ENCODE measurements at regions not wholly inside any gene's neighbourhood (a gene's known extent, or its start where the extent isn't known, plus 50 kb on each side); places are given as distances from the start of the nearest gene placed in this dataset.

DNA sequence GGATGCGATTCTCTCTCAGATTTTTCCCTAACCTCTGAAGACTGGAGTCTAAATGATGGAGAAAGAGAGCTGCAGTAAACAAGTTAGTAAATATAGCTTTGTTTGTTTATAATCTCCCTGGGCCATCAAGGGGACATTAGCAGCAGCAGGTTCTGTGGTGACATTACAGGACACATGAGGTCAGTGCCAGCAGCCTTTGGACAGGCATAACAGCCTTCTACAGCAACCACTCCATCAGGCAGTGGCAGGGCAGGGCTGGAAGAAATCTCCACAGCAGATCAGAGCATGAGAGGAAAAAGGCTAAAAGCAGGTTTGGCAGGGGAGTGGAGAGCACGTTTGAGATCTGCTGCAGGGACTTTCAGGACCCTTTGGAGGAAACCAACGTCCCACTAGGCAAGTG lies 127.6 kb upstream of the ACP3 start:
- Histone ChIP-seq H3K36me3 (ENCODE audit: control insufficient read depth, low read depth, low read length) (no peaks in the 10 kb centered on the region), H3K4me1 (ENCODE audit: control insufficient read depth, low read depth, low read length) (no peaks in the 10 kb centered on the region), H3K4me3 (ENCODE audit: low read length) (no peak overlapping the region), H3K27ac (ENCODE audit: low read length) (no peak overlapping the region), H3K9ac (ENCODE audit: low read length) (no peak overlapping the region), H3K9me3 (ENCODE audit: control insufficient read depth, low read depth, low read length) (no peaks in the 10 kb centered on the region), H3K27me3 (ENCODE audit: control insufficient read depth, insufficient read depth, low read length) (no peaks in the 10 kb centered on the region)

DNA sequence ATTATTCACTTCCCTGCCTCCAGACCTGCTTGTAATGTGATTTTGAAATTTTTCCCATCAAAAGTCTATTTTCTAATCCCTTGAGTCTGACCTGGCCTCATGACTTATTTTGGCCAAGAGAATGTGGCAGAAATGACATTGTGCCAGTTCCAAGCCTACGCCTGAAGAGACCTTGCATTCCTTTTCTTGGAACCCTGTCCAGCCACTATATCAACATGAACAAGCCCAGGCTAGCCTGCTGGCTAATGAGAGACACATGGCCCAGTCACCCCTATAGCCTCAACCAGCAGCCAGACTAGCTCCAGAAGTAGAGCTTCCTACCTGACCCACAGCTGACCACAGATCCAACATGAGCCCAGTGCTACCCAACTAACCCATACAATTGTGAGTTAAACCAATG lies 121.1 kb upstream of the ACP3 start:
- H3K36me3 ChIP-seq (ENCODE audit: control insufficient read depth, low read depth, low read length) = no peaks in the 10 kb centered on the region
- no peaks in the 10 kb centered on the region for H3K27me3 ChIP-seq (ENCODE audit: control insufficient read depth, insufficient read depth, low read length)
- no peaks in the 10 kb centered on the region for H3K4me1 ChIP-seq (ENCODE audit: control insufficient read depth, low read depth, low read length)
- no peak overlapping the region for H3K27ac ChIP-seq (ENCODE audit: low read length)
- no peak overlapping the region for H3K4me3 ChIP-seq (ENCODE audit: low read length)
- no peak overlapping the region for H3K9ac ChIP-seq (ENCODE audit: low read length)
- no peaks in the 10 kb centered on the region for H3K9me3 ChIP-seq (ENCODE audit: control insufficient read depth, low read depth, low read length)

DNA sequence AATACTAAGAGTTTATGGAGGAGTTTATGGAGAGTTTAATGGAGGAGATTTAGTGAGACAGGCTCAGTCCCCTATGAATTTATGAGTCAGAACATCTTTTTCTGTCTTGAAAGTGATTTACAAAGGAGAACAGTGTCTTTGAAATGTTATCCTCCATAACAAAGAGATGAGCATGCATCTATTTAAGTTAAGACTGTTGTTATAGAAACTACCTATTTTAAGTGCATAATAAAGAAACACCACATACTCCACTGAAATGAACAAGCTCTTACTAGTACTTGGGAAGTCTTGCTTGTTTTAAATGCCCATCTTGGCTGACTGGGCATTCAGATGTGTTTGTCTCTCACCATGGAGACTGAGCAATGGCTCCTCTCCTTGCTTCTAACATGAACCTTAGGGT lies 118.7 kb upstream of the ACP3 start:
- H3K4me1 ChIP-seq (ENCODE audit: control insufficient read depth, low read depth, low read length) = no peaks in the 10 kb centered on the region
- no peak overlapping the region for H3K27ac ChIP-seq (ENCODE audit: low read length)
- H3K4me3 ChIP-seq (ENCODE audit: low read length) = no peak overlapping the region
- no peaks in the 10 kb centered on the region for H3K27me3 ChIP-seq (ENCODE audit: control insufficient read depth, insufficient read depth, low read length)
- no peak overlapping the region for H3K9ac ChIP-seq (ENCODE audit: low read length)
- no peaks in the 10 kb centered on the region for H3K9me3 ChIP-seq (ENCODE audit: control insufficient read depth, low read depth, low read length)
- H3K36me3 ChIP-seq (ENCODE audit: control insufficient read depth, low read depth, low read length) = no peaks in the 10 kb centered on the region

GRCh38 chr3:132199451-132199850 lies 117.8 kb upstream of the ACP3 start:
- H3K27ac ChIP-seq (ENCODE audit: low read length) = no peak overlapping the region

GRCh38 chr3:132202586-132202985 lies 114.6 kb upstream of the ACP3 start:
- H3K4me1 ChIP-seq (ENCODE audit: control insufficient read depth, low read depth, low read length) = peaks cover 9% of the 10 kb centered on the region
- H3K27me3 ChIP-seq (ENCODE audit: control insufficient read depth, insufficient read depth, low read length) = no peaks in the 10 kb centered on the region
- no peak overlapping the region for H3K27ac ChIP-seq (ENCODE audit: low read length)
- H3K4me3 ChIP-seq (ENCODE audit: low read length) = no peak overlapping the region
- no peak overlapping the region for H3K9ac ChIP-seq (ENCODE audit: low read length)
- no peaks in the 10 kb centered on the region for H3K36me3 ChIP-seq (ENCODE audit: control insufficient read depth, low read depth, low read length)
- H3K9me3 ChIP-seq (ENCODE audit: control insufficient read depth, low read depth, low read length) = no peaks in the 10 kb centered on the region

More at GRCh38 chr3:132199451-132199850, 117.8 kb upstream of the ACP3 start:
- Histone ChIP-seq H3K4me1 (ENCODE audit: control insufficient read depth, low read depth, low read length) (no peaks in the 10 kb centered on the region), H3K9ac (ENCODE audit: low read length) (no peak overlapping the region), H3K36me3 (ENCODE audit: control insufficient read depth, low read depth, low read length) (no peaks in the 10 kb centered on the region), H3K4me3 (ENCODE audit: low read length) (no peak overlapping the region), H3K9me3 (ENCODE audit: control insufficient read depth, low read depth, low read length) (no peaks in the 10 kb centered on the region), H3K27me3 (ENCODE audit: control insufficient read depth, insufficient read depth, low read length) (no peaks in the 10 kb centered on the region)

DNA sequence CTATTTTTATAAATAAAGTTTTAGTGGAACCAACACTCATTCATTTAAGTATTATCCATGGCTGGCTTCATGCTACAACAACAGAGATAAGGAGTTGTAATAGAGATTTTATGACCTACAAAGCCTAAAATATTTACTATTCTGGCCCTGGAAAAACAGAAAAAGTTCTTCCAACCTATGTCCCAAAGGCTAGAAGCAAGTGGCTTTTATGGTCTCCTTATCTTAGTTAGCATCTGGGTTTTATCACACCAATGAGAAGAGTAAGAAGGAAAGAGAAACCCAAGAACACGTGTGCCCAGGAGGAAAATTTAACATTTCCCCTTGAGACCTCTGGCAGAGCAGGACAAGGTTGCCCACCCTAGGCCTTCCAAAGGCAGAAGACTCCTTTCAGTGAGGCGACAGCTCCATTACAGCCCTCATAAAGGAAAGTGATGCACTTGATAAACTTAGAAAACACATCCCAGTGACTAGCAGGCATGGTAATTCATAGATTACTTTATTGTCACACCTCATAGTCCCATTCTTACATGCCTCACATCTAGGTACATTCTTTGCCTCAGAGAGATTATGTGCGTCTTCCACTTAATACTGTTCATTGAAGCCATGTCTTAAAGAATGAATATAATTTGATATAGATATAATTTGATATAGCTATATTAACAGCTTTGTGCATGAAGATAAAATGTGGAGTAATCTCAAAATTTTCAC lies 113.2 kb upstream of the ACP3 start:
- Histone ChIP-seq H3K27me3 (ENCODE audit: control insufficient read depth, insufficient read depth, low read length) (no peaks in the 10 kb centered on the region), H3K9ac (ENCODE audit: low read length) (no peak overlapping the region), H3K36me3 (ENCODE audit: control insufficient read depth, low read depth, low read length) (no peaks in the 10 kb centered on the region), H3K9me3 (ENCODE audit: control insufficient read depth, low read depth, low read length) (no peaks in the 10 kb centered on the region), H3K27ac (ENCODE audit: low read length) (no peak overlapping the region), H3K4me1 (ENCODE audit: control insufficient read depth, low read depth, low read length) (peaks cover 9% of the 10 kb centered on the region), H3K4me3 (ENCODE audit: low read length) (no peak overlapping the region)

DNA sequence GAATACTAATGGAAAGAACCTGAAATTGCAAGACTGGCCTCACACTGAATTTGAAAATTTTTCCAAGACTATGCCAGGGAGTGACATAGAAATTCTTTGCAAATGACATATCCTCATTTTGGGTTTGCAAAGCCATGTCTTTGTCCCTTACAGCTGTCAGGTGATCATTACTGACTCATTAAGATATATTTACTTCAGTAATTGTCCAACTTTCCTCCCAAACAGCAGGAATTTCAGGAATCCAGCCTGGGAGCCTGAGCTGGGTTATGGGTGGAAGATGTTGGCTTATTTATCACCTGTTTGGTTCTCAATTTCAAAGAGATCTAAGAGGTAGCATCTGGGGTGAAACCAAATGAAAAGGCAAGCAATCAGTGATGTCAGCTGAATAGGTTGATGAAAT lies 111.6 kb upstream of the ACP3 start:
- Histone ChIP-seq H3K4me3 (ENCODE audit: low read length) (no peak overlapping the region), H3K9me3 (ENCODE audit: control insufficient read depth, low read depth, low read length) (no peaks in the 10 kb centered on the region), H3K27me3 (ENCODE audit: control insufficient read depth, insufficient read depth, low read length) (peaks cover 8% of the 10 kb centered on the region), H3K4me1 (ENCODE audit: control insufficient read depth, low read depth, low read length) (peaks cover 9% of the 10 kb centered on the region), H3K36me3 (ENCODE audit: control insufficient read depth, low read depth, low read length) (no peaks in the 10 kb centered on the region), H3K9ac (ENCODE audit: low read length) (no peak overlapping the region), H3K27ac (ENCODE audit: low read length) (no peak overlapping the region)

DNA sequence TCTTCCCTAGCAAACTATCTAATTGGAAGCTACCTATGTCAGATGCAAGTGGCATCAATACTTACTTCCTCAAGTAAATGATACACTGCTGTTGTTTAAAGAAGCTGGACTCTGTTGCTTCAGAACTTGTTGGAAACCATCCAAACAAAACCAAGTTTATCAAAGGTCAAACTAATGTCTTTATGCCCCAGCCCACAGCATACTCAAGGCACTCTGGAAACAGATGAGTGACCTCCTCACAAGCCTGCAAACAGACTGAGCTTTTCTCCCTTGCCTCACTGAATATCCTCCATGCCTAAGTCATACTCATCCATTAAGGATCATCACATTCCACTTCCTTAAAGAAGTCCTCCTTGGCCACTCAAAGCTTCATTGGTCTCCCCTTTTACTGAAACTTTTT lies 107.4 kb upstream of the ACP3 start:
- Histone ChIP-seq H3K9me3 (ENCODE audit: control insufficient read depth, low read depth, low read length) (no peaks in the 10 kb centered on the region), H3K27ac (ENCODE audit: low read length) (no peak overlapping the region), H3K27me3 (ENCODE audit: control insufficient read depth, insufficient read depth, low read length) (peaks cover 21% of the 10 kb centered on the region), H3K36me3 (ENCODE audit: control insufficient read depth, low read depth, low read length) (no peaks in the 10 kb centered on the region), H3K4me3 (ENCODE audit: low read length) (no peak overlapping the region), H3K9ac (ENCODE audit: low read length) (no peak overlapping the region), H3K4me1 (ENCODE audit: control insufficient read depth, low read depth, low read length) (peaks cover 9% of the 10 kb centered on the region)

DNA sequence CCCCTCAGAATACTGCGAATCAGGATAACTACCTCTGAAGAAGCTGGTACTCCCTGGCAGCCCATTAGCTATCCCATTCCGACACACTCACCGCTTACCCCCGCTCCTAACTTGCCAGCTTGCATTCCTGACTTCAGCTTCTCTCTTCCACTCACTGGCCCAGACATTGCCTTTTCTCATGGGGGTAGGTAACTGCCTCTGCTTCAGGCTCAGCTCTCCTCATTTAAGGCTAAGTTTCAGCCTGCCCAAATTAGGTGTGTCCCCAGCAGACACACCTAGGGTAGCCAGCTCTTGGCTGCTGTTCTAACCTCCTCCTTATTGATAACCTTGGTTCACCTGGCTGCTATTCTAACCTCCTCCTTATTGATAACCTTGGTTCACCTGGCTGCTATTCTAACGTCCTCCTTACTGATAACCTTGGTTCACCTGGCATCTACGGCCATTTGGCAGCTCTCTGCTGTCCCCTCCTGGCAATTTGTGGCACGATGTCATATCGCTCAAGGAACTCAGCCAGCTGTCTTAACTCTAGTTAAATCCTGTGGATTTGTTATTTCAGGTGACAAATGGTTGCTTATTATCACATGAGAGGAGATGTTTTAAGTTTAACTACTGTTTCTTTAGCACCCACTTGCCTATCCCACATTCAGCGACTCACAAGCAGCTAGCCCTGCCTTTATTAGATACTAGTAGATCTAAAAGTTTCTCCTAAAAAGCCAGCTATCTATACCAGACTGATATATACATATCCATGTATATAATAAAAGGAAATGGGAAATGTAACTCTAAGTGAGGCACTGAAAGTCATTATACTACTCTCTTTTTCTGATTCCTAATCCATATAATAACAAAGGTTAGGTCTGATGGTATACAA lies 106.5 kb upstream of the ACP3 start:
- H3K27ac ChIP-seq (ENCODE audit: low read length) = no peak overlapping the region
- H3K9me3 ChIP-seq (ENCODE audit: control insufficient read depth, low read depth, low read length) = no peaks in the 10 kb centered on the region
- peaks cover 21% of the 10 kb centered on the region for H3K27me3 ChIP-seq (ENCODE audit: control insufficient read depth, insufficient read depth, low read length)
- no peak overlapping the region for H3K9ac ChIP-seq (ENCODE audit: low read length)
- H3K36me3 ChIP-seq (ENCODE audit: control insufficient read depth, low read depth, low read length) = no peaks in the 10 kb centered on the region
- H3K4me1 ChIP-seq (ENCODE audit: control insufficient read depth, low read depth, low read length) = peaks cover 9% of the 10 kb centered on the region
- no peak overlapping the region for H3K4me3 ChIP-seq (ENCODE audit: low read length)

DNA sequence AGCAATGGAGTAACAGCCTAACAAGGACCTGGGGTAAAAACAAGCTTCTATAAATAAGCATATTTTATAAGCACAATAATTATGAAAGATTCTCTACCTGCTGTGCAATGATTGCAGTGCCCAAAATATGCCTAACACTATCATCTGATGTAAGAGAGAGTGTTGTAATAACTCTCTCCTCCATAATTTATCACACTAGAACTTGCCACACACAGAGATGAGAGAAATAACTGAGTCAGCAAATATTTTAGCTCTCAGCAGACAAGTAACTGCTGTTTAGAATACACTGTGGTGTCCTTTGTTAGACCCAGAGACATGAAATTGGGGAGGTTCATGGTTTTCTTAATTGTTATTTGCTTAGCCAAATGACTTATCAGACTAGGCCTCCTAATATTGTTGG lies 105.3 kb upstream of the ACP3 start:
- Histone ChIP-seq H3K27me3 (ENCODE audit: control insufficient read depth, insufficient read depth, low read length) (peaks cover 21% of the 10 kb centered on the region), H3K36me3 (ENCODE audit: control insufficient read depth, low read depth, low read length) (no peaks in the 10 kb centered on the region), H3K4me1 (ENCODE audit: control insufficient read depth, low read depth, low read length) (peaks cover 7% of the 10 kb centered on the region), H3K27ac (ENCODE audit: low read length) (no peak overlapping the region), H3K4me3 (ENCODE audit: low read length) (no peak overlapping the region), H3K9ac (ENCODE audit: low read length) (no peak overlapping the region), H3K9me3 (ENCODE audit: control insufficient read depth, low read depth, low read length) (no peaks in the 10 kb centered on the region)

GRCh38 chr3:132218817-132219755 lies 98.1 kb upstream of the ACP3 start:
- Histone ChIP-seq H3K9me3 (ENCODE audit: control insufficient read depth, low read depth, low read length) (no peaks in the 10 kb centered on the region), H3K27ac (ENCODE audit: low read length) (no peak overlapping the region), H3K36me3 (ENCODE audit: control insufficient read depth, low read depth, low read length) (no peaks in the 10 kb centered on the region), H3K27me3 (ENCODE audit: control insufficient read depth, insufficient read depth, low read length) (no peaks in the 10 kb centered on the region), H3K4me3 (ENCODE audit: low read length) (no peak overlapping the region), H3K9ac (ENCODE audit: low read length) (no peak overlapping the region), H3K4me1 (ENCODE audit: control insufficient read depth, low read depth, low read length) (peaks cover 8% of the 10 kb centered on the region)

Measured in iPS-18a (cell line).